Omental fat pad (tissue), 3 donors: ENCODE measurements at regions not wholly inside any gene's neighbourhood (a gene's known extent, or its start where the extent isn't known, plus 50 kb on each side); places are given as distances from the start of the nearest gene placed in this dataset.
"Not testable (repeated sequence)": the region's sequence is repeated elsewhere in the genome, so short reads cannot be mapped to it uniquely, and the experiment has no call there.

Experiments used
- ATAC-seq: fragments of 150-250 bp; one replicate; pipeline ENCODE4 v1.9.1; 2016; ENCODE audit warnings: mild to moderate bottlenecking, moderate library complexity; ENCODE audit not compliant: low FRiP score
- DNase-seq: peaks from one replicate; pipeline ENCODE4 v3.0.0-alpha.2; 2019; ENCODE audit warnings: low spot score
- CTCF ChIP-seq, 3 donors: fragments of 450-650 bp; IDR thresholded peaks; one replicate each; pipeline ENCODE4 v1.5.1; 2016 to 2017; ENCODE audit warnings: antibody characterized with exemption in 3 of 3, mild to moderate bottlenecking in 3 of 3, moderate library complexity in 2 of 3

DNA sequence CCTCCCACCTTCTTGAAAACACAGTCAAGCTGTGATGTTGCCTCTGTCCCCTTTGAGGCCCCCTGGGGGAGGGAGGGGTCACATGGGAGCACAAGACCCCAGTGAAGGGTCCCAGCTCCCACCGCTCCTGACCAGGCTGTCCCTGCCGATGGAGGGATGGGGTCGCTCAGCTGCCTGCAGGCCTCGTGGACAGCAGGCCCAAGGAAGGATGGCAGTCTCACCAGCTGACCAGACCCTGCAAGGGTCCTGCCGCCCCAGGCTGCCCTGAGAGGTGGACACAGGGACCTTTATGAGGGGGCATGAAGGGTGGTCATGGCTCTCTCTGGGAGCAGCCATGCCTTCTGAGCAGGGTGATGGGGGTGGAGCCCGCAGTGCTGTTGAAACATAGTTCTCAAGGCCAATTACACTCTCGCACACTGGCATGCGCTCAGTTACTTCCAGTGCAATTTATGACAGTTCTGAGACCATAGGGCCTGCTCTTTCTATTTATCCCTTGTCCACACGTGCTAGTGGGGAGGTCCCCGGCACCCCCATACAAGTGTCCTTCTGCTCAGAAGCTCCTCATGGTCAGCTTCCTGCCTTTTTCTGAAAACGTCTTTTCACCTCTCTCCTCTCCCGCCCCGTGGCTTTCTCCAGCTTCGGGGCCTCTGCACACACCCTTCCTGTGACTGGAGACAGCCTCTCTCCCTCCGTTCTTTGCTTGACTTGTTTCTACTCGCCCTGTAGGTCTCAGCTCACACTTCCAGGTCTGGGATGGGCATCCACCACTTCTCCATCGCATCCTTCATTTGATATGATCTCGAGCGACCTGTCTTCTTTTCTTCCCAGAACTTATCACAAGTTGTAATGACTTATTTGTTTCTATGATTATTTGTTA is 313.1 kb downstream of the ADGRD1 start:
- ATAC-seq (no peak), DNase-seq (no peak)
- TF ChIP-seq CTCF (IDR thresholded peaks at IDR 0.05), result no peak

DNA sequence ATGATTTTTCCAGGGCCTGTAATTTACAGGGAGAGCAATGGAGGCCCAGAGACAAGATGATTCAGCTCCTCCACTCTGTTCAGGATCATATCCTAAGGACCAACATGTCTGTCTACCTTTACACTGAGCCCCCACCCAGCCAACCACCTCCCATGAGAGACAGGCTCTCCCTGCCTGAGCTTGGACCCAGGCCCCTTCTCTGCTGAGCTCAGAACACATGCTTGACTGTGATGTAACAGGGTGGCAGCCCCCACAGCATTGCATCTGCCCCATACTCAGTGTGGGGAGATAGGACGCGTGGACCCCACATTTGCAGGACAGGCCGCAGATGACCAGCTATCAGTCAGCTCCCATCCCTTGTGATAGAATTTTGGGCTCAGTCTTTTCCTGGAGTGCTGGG is 313.9 kb downstream of the ADGRD1 start:
- ATAC-seq (no peak), DNase-seq (no peak)
- no peak for TF ChIP-seq CTCF (IDR thresholded peaks at IDR 0.05)

DNA sequence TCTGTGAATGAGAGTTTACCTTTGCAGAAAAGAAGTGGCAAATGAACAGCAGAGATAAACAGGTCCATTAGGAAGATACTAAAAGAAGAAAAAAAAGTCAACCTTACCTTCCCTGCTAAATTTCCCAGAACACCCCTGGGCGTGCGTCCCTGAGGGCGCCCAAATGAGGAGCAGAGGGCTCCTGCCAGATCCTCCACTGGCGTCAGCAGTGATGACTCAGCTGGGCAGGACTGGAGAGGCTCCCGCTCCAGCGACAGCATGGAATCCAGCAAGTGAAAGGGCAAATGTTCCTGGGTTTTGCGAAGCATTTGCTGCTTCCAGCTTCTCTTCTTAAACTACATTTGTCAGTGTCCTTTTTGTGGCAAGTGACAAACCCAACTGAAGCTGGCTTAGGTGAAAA is 314.4 kb downstream of the ADGRD1 start:
- not testable (repeated sequence) for ATAC-seq, DNase-seq

GRCh38 chr12:131268571-131268970 is 314.9 kb downstream of the ADGRD1 start:
- ATAC-seq, DNase-seq: not testable (repeated sequence)

- DNase-seq (no peak), ATAC-seq (no peak)
- TF ChIP-seq CTCF (IDR thresholded peaks at IDR 0.05), result no peak
Measured at GRCh38 chr12:131269551-131269950, 315.8 kb downstream of the ADGRD1 start.

GRCh38 chr12:131269977-131270376 is 316.3 kb downstream of the ADGRD1 start:
- not testable (repeated sequence) for ATAC-seq, DNase-seq

- no peak for TF ChIP-seq CTCF (IDR thresholded peaks at IDR 0.05)
- no peak for DNase-seq
- no peak for ATAC-seq
Measured at GRCh38 chr12:131271724-131272123, 318.0 kb downstream of the ADGRD1 start.

- ATAC-seq, DNase-seq: not testable (repeated sequence)
Measured at GRCh38 chr12:131272283-131272814, 318.6 kb downstream of the ADGRD1 start.

GRCh38 chr12:131273291-131273845 is 319.7 kb downstream of the ADGRD1 start:
- DNase-seq, result no peak
- TF ChIP-seq CTCF (IDR thresholded peaks at IDR 0.05), result no peak
- ATAC-seq, result no peak
